ENCODE measurements at regions not wholly inside any gene's neighbourhood (a gene's known extent, or its start where the extent isn't known, plus 50 kb on each side); places are given as distances from the start of the nearest gene placed in this dataset.

- Histone ChIP-seq H3T11ph (ENCODE audit: low read length) (no peak overlapping the region), H4K20me1 (ENCODE audit: control insufficient read depth, insufficient read depth, insufficient read length) (no peaks in the 10 kb centered on the region), H2BK120ac (ENCODE audit: low read depth, low read length, poor library complexity, severe bottlenecking) (no peak overlapping the region), H3K27ac (ENCODE audit: insufficient read length, low read depth, low read length) (no peak overlapping the region), H2BK20ac (ENCODE audit: low read depth, low read length, poor library complexity, severe bottlenecking) (no peak overlapping the region), H2BK5ac (ENCODE audit: insufficient read length, low read length) (no peak overlapping the region), H2BK15ac (ENCODE audit: low read depth, low read length) (no peak overlapping the region), H4K8ac (replicated peaks; ENCODE audit: insufficient read length, low read depth, low read length) (no peak overlapping the region), H3K4me1 (ENCODE audit: insufficient read depth, low read length) (no peaks in the 10 kb centered on the region), H4K91ac (ENCODE audit: insufficient read length, low read depth, low read length) (no peak overlapping the region), H2AK5ac (ENCODE audit: insufficient read length, low read length) (no peak overlapping the region), H3K27me3 (ENCODE audit: insufficient read depth, low read length) (no peaks in the 10 kb centered on the region), H3K79me1 (ENCODE audit: insufficient read depth, low read depth, low read length, poor library complexity, severe bottlenecking) (no peaks in the 10 kb centered on the region), H3K9me3 (ENCODE audit: control insufficient read depth, low read depth, low read length) (no peaks in the 10 kb centered on the region), H3K4ac (ENCODE audit: low read depth, low read length) (no peak overlapping the region), H3K23me2 (ENCODE audit: insufficient read length, low read depth, low read length, poor library complexity, severe bottlenecking) (no peaks in the 10 kb centered on the region), H3K9ac (ENCODE audit: extremely low read depth, insufficient read length, low read length) (no peak overlapping the region), H3K79me2 (ENCODE audit: insufficient read depth, low read length) (no peaks in the 10 kb centered on the region), H2BK12ac (ENCODE audit: insufficient read length, low read depth, low read length) (no peak overlapping the region), H3K14ac (ENCODE audit: insufficient read depth, low read length) (no peak overlapping the region), H2AFZ (ENCODE audit: low read length) (no peak overlapping the region), H3K18ac (ENCODE audit: insufficient read length, low read depth, low read length) (no peak overlapping the region), H3K23ac (ENCODE audit: insufficient read length, low read depth, low read length) (no peak overlapping the region), H4K5ac (ENCODE audit: insufficient read length, low read depth, low read length) (no peak overlapping the region), H3K56ac (ENCODE audit: insufficient read length, low read depth, low read length) (no peak overlapping the region), H3K4me2 (ENCODE audit: insufficient read depth, insufficient read length, low read length) (no peak overlapping the region)
- Mint-ChIP-seq H3K36me3 (ENCODE audit: insufficient read depth in 1 of 3, low read depth in 3 of 3) (no peaks in the 10 kb centered on the region; a peak in 1 of 7 replicates), H3K9me3 (no peaks in the 10 kb centered on the region), H3K27ac (no peak overlapping the region), H3K4me3 (no peak overlapping the region), H3K27me3 (ENCODE audit: low read depth) (peaks cover 7% of the 10 kb centered on the region), H3K4me1 (peaks cover 5 to 14% of the 10 kb centered on the region in 2 experiments)
- WGBS (ENCODE audit: extremely low coverage, insufficient read length, low lambda C conversion rate): no CpG with 5 or more reads among the region's 4 CpGs
- no peak for TF ChIP-seq CTCF (conservative IDR thresholded peaks at IDR 0.05)
- DNase-seq: no peak
Measured at GRCh38 chr11:44498089-44498871, 67.2 kb upstream of the CD82 start.
